Stimulated activated naive B cell treated with anti-CD40 and anti-IgM and Interleukin-4, amounts not matched to agents 10 μg/mL and 1 μg/mL and 100 μg/mL, for 72 hours (primary cell): ENCODE measurements at regions not wholly inside any gene's neighbourhood (a gene's known extent, or its start where the extent isn't known, plus 50 kb on each side); places are given as distances from the start of the nearest gene placed in this dataset.

Experiments used
- ATAC-seq, 2 donors: fragments of 150-1000 bp; cut with Tn5 transposase; replicated peaks; 2 replicates each; pipeline ENCODE4 v1.10.0; 2021; ENCODE audit warnings: moderate library complexity in 1 of 2
- DNase-seq: peaks from one replicate; pipeline ENCODE4 v3.0.0; 2021
- H3K27ac Mint-ChIP-seq: one replicate; pipeline ENCODE4 v1.8.0; 2022; ENCODE audit warnings: mild to moderate bottlenecking, mixed read lengths
- H3K27me3 Mint-ChIP-seq, 2 donors: one replicate each; pipeline ENCODE4 v1.8.0; 2022; ENCODE audit warnings: mixed read lengths in 2 of 2
- H3K36me3 Mint-ChIP-seq, 2 donors: one replicate each; pipeline ENCODE4 v1.8.0; 2022; ENCODE audit warnings: mixed read lengths in 2 of 2, mild to moderate bottlenecking in 1 of 2
- H3K4me1 Mint-ChIP-seq, 2 donors: one replicate each; pipeline ENCODE4 v1.8.0; 2022; ENCODE audit warnings: mixed read lengths in 2 of 2, mild to moderate bottlenecking in 1 of 2
- H3K4me3 Mint-ChIP-seq, 2 donors: one replicate each; pipeline ENCODE4 v1.8.0; 2022; ENCODE audit warnings: mild to moderate bottlenecking in 2 of 2, mixed read lengths in 2 of 2, moderate library complexity in 1 of 2
- H3K9me3 Mint-ChIP-seq, 2 donors: one replicate each; pipeline ENCODE4 v1.8.0; 2022; ENCODE audit warnings: mixed read lengths in 2 of 2, mild to moderate bottlenecking in 1 of 2

DNA sequence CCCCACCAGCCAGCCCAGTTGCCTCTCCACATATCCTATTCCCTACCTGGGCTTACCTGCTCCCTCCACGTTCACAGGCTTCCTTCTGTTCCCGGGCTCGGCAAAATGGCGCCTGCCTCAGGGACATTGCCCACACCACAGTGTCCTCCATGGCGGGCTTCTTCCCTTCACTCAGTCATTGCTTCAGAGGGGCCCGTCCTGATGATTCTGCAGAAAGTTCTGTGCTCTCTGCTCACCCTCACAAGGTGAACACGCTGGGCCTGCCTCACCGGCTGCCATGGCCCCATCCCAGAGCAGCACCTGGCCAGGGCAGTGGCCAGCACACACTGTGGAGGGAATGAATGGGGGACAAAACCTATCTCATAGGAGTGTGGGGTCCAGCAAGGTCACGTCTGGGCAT lies 313.0 kb downstream of the GADD45G start:
- H3K9me3 Mint-ChIP-seq = no peaks in the 10 kb centered on the region
- H3K4me1 Mint-ChIP-seq = peaks cover 18 to 47% of the 10 kb centered on the region in 2 donors
- H3K36me3 Mint-ChIP-seq = no peaks in the 10 kb centered on the region
- no peak for ATAC-seq
- H3K27me3 Mint-ChIP-seq = peaks cover 11 to 23% of the 10 kb centered on the region in 2 donors
- H3K4me3 Mint-ChIP-seq = no peak overlapping the region
- H3K27ac Mint-ChIP-seq = no peak overlapping the region
- DNase-seq = no peak

DNA sequence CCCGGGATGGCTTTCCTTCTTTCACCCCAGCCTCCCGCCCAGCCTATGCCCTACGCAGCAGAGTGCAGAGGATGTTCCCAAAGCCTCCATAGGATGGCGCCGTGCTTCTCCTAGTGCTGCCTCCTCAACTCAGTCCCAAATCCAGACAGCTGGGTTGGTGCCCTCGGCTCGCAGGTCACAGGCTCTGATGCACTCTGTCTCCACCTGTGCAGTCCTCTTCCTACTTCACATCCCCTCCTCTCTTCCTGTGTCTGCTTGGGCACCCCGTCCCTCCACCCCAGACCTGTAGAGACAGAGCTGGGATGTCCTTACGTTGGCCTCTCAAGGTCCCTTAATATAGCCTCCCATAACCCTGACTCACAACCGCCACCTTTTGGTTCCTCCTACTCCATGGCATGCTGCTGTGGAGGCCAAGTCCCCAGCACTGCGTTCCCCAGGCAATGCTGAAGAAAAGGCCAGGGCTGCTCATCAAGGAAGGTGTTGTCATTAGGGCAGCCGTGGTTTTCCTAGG lies 314.4 kb downstream of the GADD45G start:
- Mint-ChIP-seq H3K4me3 (peak overlapping the region in 1 of 2 donors; percentile 39), H3K27ac (peak overlapping the region; percentile 66), H3K27me3 (peaks cover 11 to 23% of the 10 kb centered on the region in 2 donors), H3K9me3 (no peaks in the 10 kb centered on the region), H3K4me1 (peaks cover 28 to 61% of the 10 kb centered on the region in 2 donors), H3K36me3 (peaks cover 0 to 2% of the 10 kb centered on the region in 2 donors)
- peak; percentile 78 to 84 for ATAC-seq
- peak; percentile 49 for DNase-seq

DNA sequence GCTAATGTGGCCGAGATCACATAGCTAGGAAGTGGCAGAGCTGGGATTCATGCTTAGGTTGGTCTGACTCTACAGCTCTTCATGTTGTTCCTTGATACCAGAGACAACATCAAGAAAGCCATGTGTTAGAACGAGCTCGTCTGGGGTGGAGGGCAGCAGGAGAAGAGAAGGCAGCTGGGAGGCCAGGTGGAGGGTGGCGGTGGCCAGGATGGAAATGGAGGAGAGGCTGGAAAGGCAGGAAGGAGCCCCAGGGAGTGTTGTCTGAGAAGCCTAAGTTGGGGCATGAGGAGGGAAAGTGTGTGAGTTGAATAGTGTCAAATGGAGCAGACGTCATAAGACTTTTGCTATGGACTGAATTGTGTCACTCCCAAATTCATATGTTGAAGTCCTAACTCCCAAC lies 315.3 kb downstream of the GADD45G start:
- DNase-seq = no peak
- ATAC-seq = no peak
- peak overlapping the region; percentile 52 for H3K27ac Mint-ChIP-seq
- peaks cover 11 to 23% of the 10 kb centered on the region in 2 donors for H3K27me3 Mint-ChIP-seq
- peaks cover 30 to 67% of the 10 kb centered on the region in 2 donors for H3K4me1 Mint-ChIP-seq
- H3K9me3 Mint-ChIP-seq = no peaks in the 10 kb centered on the region
- H3K36me3 Mint-ChIP-seq = peaks cover 0 to 2% of the 10 kb centered on the region in 2 donors
- no peak overlapping the region for H3K4me3 Mint-ChIP-seq

DNA sequence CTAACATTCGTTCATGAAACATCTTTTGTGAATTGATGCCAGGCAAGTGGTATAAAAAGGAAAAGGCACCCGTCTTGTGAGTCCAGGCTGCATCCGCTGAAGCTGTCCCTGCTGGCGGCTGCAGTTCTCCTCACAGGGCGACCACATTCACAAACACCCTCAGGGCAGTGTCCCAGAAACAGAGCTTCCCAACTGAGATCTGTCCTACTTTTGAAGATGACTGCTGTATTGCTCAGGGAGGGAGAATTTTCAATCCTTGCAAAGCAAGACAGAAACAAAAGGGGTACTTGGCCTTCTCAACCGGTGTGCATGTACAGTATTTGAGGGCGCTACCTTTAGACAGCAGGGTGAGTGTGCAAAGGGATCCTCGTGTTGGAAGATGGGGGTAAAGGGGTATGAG lies 316.1 kb downstream of the GADD45G start:
- Mint-ChIP-seq H3K27ac (no peak overlapping the region), H3K27me3 (peaks cover 13 to 23% of the 10 kb centered on the region in 2 donors), H3K36me3 (peaks cover 0 to 2% of the 10 kb centered on the region in 2 donors), H3K4me3 (no peak overlapping the region), H3K9me3 (no peaks in the 10 kb centered on the region), H3K4me1 (peaks cover 27 to 67% of the 10 kb centered on the region in 2 donors)
- DNase-seq = no peak
- no peak for ATAC-seq

DNA sequence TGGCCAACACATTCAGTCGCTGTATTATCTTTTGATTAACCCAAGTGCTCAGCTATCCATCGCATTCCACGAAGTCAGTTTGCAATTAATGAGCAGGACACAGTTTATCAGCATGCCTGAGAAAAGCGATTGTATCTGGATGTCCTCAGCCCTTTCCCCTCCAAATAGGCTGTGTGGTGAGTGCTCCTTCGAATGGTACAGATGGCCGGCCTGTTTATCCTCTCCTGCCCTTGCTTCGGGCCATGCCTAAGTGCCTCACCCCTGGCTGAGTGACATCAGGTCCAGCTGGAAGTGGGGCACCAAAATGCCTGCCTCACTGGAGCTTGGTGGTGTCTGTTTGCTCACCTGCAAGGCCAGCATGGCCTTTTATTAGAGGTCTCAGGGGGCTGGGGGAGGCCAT lies 317.3 kb downstream of the GADD45G start:
- Mint-ChIP-seq H3K36me3 (peaks cover 0 to 2% of the 10 kb centered on the region in 2 donors), H3K9me3 (no peaks in the 10 kb centered on the region), H3K27me3 (peaks cover 16 to 23% of the 10 kb centered on the region in 2 donors), H3K4me3 (no peak overlapping the region), H3K27ac (no peak overlapping the region), H3K4me1 (peaks cover 26 to 61% of the 10 kb centered on the region in 2 donors)
- DNase-seq = no peak
- no peak for ATAC-seq

DNA sequence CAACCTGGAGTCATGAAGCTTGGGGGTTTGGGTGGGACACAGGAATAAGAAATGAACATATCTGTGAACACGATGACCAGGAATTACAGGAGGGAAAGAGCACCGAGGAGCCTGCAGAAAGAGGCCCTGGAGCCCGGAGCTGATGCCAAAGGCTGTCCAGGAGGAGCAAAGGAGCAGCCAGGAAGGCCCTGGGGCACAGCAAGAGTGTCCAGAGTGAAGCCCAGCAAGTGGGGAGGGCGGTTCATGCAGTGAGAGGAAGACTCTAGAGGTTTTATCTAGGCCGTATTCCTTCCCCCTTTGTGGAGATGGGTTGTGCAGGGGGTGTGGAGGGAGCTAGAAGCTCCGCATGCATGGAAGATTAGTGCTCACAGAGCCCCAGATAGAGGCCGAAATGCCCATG lies 318.4 kb downstream of the GADD45G start:
- Mint-ChIP-seq H3K9me3 (no peaks in the 10 kb centered on the region), H3K27me3 (peaks cover 16 to 24% of the 10 kb centered on the region in 2 donors), H3K36me3 (peaks cover 0 to 2% of the 10 kb centered on the region in 2 donors), H3K27ac (peak overlapping the region; percentile 69), H3K4me3 (peak overlapping the region in 1 of 2 donors; percentile 15), H3K4me1 (peaks cover 26 to 61% of the 10 kb centered on the region in 2 donors)
- ATAC-seq (no peak), DNase-seq (no peak)

DNA sequence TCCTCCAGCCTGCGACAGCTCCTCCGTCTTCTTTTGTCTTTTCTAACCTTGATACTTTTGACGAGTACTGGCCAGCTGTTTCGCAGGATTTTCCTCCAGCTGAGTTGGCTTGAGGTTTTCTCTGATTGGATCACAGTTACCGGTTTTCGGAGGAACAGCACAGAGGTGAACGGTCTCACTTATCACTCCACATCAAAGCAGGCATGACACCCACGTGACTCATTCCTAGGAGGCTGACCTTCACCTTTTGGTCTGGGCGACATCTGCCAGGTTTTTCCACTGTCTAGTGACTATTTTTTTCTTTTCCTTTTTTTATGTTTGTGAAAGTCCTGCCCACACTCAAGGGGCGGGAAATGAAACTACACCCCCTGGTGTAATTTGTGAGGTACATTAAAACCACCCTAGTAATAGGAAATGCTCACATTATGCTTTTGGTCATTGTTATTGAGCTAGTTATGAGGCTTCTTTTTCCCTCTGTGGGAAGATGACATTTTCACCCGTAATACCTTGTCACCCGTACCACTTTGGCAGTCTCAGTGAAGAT lies 319.2 kb downstream of the GADD45G start:
- no peaks in the 10 kb centered on the region for H3K9me3 Mint-ChIP-seq
- peaks cover 0 to 2% of the 10 kb centered on the region in 2 donors for H3K36me3 Mint-ChIP-seq
- H3K4me3 Mint-ChIP-seq = peak overlapping the region; percentile 32 to 57
- H3K27ac Mint-ChIP-seq = peak overlapping the region; percentile 83
- H3K4me1 Mint-ChIP-seq = peaks cover 22 to 55% of the 10 kb centered on the region in 2 donors
- ATAC-seq = peak; percentile 81 to 85
- peaks cover 16 to 23% of the 10 kb centered on the region in 2 donors for H3K27me3 Mint-ChIP-seq
- DNase-seq = peak; percentile 62

DNA sequence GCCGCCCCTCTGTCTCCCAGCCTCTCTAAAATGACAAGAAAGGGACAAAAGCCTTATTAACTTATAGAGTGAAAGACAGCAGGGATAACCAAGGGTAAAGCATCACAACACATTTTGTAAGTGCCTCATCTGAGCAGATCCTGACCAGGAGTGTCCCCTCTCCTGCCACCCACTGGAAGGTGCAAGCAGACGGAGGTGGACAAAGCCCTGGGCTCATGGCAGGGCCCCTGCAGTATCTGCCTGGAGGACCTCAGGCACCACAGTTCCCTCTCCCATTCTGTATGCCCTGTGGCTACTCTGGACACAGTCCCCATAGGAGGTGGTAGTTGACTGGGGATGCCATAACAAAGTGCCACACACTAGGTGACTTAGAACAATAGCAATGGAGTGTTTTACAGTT lies 319.8 kb downstream of the GADD45G start:
- peaks cover 17 to 49% of the 10 kb centered on the region in 2 donors for H3K4me1 Mint-ChIP-seq
- ATAC-seq = peak in 1 of 2 donors; percentile 8
- H3K36me3 Mint-ChIP-seq = peaks cover 0 to 2% of the 10 kb centered on the region in 2 donors
- H3K9me3 Mint-ChIP-seq = no peaks in the 10 kb centered on the region
- H3K27ac Mint-ChIP-seq = peak overlapping the region; percentile 21
- peaks cover 12 to 17% of the 10 kb centered on the region in 2 donors for H3K27me3 Mint-ChIP-seq
- peak overlapping the region in 1 of 2 donors; percentile 57 for H3K4me3 Mint-ChIP-seq
- no peak for DNase-seq

DNA sequence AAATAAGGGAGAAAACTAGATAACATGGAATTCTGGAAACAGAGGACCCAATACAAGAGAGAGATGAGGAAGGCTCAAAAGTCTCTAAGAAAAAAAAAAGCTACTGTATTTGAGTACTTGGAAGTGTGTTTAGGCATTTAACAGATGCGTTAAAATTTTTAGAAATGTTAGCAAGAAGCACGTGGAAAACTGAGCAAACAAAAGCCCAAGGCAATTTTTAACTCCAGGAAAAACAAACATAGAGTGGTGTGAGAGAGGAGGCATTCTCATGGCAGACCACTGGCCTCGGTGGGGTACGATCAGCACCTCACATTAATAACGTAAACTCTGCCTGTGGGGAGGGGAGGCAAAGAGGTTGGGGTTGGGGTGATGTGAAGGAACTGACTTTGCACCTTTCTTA lies 321.4 kb downstream of the GADD45G start:
- Mint-ChIP-seq H3K9me3 (no peaks in the 10 kb centered on the region), H3K27me3 (peaks cover 6 to 9% of the 10 kb centered on the region in 2 donors), H3K36me3 (peaks cover 0 to 2% of the 10 kb centered on the region in 2 donors), H3K27ac (no peak overlapping the region), H3K4me1 (peaks cover 23 to 49% of the 10 kb centered on the region in 2 donors), H3K4me3 (no peak overlapping the region)
- no peak for DNase-seq
- no peak for ATAC-seq

DNA sequence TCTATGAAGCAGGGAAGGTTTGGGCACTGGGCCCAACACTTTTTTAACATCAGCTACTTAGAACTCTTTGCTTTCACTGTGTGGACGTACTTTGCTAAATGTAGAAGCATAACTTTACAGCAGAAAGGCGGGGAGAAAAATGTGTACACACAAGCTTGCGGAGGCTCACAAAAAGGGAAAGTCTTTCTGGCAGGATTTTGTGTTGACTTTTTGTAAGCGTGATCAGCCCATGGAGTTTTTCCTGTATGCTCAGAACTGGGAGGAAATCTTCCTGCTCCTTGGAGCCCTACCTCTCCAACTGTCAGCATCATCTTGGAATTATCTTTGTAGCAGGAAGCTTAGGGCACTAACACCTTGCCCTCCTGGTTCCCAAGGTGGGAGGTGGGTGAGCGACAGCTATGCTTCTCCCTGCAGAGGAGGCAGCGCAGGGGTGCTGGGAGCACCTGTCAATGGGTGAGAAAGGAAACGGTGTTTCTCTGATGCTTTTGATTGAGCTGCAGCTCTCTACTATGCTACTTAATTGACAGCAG lies 321.9 kb downstream of the GADD45G start:
- Mint-ChIP-seq H3K27ac (no peak overlapping the region), H3K36me3 (peaks cover 0 to 2% of the 10 kb centered on the region in 2 donors), H3K9me3 (no peaks in the 10 kb centered on the region), H3K4me1 (peaks cover 23 to 49% of the 10 kb centered on the region in 2 donors), H3K27me3 (peaks cover 6 to 9% of the 10 kb centered on the region in 2 donors), H3K4me3 (no peak overlapping the region)
- DNase-seq (no peak), ATAC-seq (no peak)

DNA sequence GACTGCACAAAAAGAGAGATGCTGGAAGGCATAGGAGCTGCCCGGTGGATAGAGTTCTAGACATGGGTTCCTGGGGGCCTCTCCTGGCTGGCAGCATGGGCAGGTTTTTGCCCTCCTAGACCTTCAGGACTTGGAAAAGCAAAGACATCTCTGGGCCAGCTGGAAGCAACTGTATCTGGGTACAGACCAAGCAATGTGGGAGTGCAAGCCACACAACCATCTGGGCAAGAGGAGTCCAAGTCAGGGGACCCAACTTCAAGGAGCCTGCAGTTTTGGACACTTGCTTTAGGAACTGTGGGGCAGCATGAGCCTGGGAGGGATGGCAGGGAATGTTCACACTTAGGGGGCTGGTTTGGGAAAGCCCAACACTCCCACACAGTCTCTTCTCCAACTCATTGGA lies 323.3 kb downstream of the GADD45G start:
- H3K27me3 Mint-ChIP-seq = peaks cover 6 to 10% of the 10 kb centered on the region in 2 donors
- no peaks in the 10 kb centered on the region for H3K9me3 Mint-ChIP-seq
- H3K27ac Mint-ChIP-seq = no peak overlapping the region
- H3K4me3 Mint-ChIP-seq = no peak overlapping the region
- ATAC-seq (no peak), DNase-seq (no peak)
- H3K36me3 Mint-ChIP-seq = peaks cover 0 to 2% of the 10 kb centered on the region in 2 donors
- peaks cover 17 to 37% of the 10 kb centered on the region in 2 donors for H3K4me1 Mint-ChIP-seq

DNA sequence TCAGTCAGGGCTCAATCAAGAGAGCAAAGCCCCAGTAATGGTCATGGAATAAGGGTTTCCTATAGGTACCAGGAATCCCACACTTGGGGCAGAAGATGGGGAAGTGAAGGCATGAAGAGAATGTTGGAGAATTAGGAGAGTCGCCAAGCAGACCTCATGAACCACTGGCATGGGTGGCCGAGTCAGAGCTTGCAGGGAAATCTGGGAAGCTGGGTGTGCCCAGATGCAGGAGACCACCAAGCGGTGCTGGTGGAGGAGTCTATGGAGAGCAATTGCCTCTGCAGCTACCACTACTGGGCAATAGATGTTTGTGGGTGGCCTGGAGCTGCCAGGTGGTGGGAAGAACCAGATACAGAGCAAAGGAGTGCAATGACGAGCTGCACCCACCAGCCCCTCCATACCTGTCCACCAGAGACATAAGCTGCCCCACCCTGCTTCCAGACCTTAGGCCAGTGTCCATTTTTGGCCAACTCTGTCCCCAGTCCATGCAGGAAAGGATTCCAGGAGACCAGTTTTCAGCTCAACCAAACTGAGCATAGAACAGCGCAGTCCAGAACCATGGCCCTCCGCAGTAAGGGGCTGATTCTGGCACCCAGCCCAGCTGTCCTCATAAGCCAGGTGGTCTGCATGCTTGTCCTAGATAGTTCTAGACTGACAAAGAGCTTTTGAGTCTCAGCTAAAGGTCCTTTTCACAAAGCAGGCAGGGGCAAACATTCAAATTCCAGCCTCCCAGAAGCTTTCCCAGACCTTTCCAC lies 323.9 kb downstream of the GADD45G start:
- peaks cover 13 to 31% of the 10 kb centered on the region in 2 donors for H3K4me1 Mint-ChIP-seq
- H3K4me3 Mint-ChIP-seq = no peak overlapping the region
- DNase-seq (no peak), ATAC-seq (no peak)
- peaks cover 6 to 10% of the 10 kb centered on the region in 2 donors for H3K27me3 Mint-ChIP-seq
- peaks cover 0 to 2% of the 10 kb centered on the region in 2 donors for H3K36me3 Mint-ChIP-seq
- no peak overlapping the region for H3K27ac Mint-ChIP-seq
- H3K9me3 Mint-ChIP-seq = no peaks in the 10 kb centered on the region

DNA sequence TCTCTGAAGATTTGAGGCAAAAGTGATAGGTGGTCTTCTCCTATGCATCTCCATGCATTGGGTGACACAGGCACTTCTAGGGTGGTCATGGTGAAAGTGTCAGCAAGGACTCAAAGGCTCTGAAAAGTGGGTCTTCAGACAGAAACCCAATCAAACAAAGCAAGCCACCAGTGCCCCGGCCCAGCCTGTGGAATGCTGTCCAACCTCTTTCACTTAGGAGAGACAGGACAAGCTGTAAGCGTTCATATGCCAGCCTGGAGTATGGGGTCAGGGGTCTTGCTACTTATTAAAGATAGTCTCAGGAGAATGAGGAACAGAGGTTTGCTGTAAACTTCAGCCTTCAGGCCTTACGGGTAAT lies 324.5 kb downstream of the GADD45G start:
- no peak overlapping the region for H3K4me3 Mint-ChIP-seq
- no peaks in the 10 kb centered on the region for H3K9me3 Mint-ChIP-seq
- H3K36me3 Mint-ChIP-seq = no peaks in the 10 kb centered on the region
- H3K27me3 Mint-ChIP-seq = peaks cover 6 to 10% of the 10 kb centered on the region in 2 donors
- H3K4me1 Mint-ChIP-seq = peaks cover 7 to 25% of the 10 kb centered on the region in 2 donors
- no peak for ATAC-seq
- no peak overlapping the region for H3K27ac Mint-ChIP-seq
- DNase-seq = no peak

DNA sequence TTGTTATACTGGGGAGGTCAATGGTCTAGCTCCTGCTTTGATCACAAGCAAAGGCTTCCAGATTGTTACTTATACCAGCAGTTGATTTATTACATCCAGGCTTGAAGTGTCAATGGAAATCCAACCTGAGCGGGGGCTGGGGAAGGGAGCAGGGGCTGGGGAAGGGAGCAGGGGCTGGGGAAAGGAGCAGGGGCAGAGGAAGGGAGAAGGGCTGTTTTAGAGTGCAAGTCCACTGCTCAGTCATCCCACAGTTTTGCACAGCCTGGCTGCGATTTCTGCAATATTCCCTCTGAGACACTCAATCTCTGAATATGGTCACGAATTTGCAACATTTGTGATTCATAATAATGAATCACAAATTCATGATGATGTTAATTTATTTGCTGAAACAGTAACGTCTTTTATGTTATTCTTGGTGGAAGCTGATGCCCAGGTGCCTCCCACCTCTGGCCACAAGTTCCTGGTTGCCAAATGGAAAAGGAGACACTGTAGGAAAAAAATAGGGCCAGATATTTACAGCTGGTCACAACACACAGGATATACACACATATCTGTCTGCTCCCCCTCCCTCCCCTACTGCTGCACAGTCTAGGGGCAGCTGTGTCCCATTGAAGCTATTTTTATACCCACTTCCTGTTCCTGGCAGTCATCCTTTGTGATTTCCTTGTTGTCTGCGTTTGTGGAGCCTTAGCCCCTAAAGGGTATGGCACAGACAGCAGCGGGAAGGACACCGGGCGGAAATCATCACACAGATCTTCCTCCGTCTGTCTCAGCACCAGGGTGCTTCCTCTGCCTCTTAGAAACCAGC lies 325.1 kb downstream of the GADD45G start:
- peaks cover 6 to 10% of the 10 kb centered on the region in 2 donors for H3K27me3 Mint-ChIP-seq
- ATAC-seq (no peak), DNase-seq (no peak)
- H3K4me3 Mint-ChIP-seq = no peak overlapping the region
- no peak overlapping the region for H3K27ac Mint-ChIP-seq
- no peaks in the 10 kb centered on the region for H3K9me3 Mint-ChIP-seq
- H3K36me3 Mint-ChIP-seq = no peaks in the 10 kb centered on the region
- H3K4me1 Mint-ChIP-seq = peaks cover 6 to 20% of the 10 kb centered on the region in 2 donors
